ENCODE measurements at regions not wholly inside any gene's neighbourhood (a gene's known extent, or its start where the extent isn't known, plus 50 kb on each side); places are given as distances from the start of the nearest gene placed in this dataset.
"Not testable (repeated sequence)": the region's sequence is repeated elsewhere in the genome, so short reads cannot be mapped to it uniquely, and the experiment has no call there.

DNA sequence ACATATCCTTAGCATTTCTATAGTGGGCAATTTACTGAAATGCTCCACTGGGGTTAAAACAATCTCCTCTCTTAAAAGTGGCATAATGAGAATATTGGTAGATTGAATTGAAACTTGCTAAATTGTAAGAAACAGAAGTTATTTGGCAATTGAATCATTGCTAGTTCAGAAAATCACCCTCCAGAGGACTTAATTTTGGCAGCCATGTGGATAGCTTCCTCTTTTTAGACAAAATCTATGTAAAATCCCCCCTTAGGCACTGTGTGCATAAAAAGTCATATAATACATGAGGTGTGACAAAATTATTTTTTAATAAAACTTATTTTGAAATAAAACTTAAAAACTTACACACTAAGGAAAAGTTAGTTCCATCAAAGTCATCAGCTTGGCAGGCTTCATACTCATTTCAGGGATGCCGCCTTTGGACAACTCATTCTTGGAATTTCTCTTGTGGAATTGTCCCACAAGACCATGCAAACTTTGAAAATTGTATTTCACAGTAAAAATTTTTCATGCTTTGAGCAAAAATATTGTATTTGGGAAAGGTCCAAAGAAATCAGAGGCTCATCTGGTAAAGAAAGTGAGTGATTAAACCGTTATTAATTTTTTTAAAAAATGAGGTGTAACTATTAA is 473.0 kb downstream of the BCKDHB start:
- CTCF ChIA-PET = no interaction called here
- H3K4me3 Mint-ChIP-seq = no peak overlapping the region
- H3K27me3 Mint-ChIP-seq = peaks cover 1% of the 10 kb centered on the region
- no peak for DNase-seq
- intact Hi-C loops (cut with micrococcal nuclease) = no loop called here
- no peak for ATAC-seq
- no peaks in the 10 kb centered on the region for H3K4me1 Mint-ChIP-seq (ENCODE audit: low read depth)
- no peak overlapping the region for H3K27ac Mint-ChIP-seq
- TF ChIP-seq, protein P1, sequence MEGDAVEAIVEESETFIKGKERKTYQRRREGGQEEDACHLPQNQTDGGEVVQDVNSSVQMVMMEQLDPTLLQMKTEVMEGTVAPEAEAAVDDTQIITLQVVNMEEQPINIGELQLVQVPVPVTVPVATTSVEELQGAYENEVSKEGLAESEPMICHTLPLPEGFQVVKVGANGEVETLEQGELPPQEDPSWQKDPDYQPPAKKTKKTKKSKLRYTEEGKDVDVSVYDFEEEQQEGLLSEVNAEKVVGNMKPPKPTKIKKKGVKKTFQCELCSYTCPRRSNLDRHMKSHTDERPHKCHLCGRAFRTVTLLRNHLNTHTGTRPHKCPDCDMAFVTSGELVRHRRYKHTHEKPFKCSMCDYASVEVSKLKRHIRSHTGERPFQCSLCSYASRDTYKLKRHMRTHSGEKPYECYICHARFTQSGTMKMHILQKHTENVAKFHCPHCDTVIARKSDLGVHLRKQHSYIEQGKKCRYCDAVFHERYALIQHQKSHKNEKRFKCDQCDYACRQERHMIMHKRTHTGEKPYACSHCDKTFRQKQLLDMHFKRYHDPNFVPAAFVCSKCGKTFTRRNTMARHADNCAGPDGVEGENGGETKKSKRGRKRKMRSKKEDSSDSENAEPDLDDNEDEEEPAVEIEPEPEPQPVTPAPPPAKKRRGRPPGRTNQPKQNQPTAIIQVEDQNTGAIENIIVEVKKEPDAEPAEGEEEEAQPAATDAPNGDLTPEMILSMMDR (IDR thresholded peaks at IDR 0.05) = no peak
- peaks cover under 1% of the 10 kb centered on the region for H3K9me3 Mint-ChIP-seq
- no peaks in the 10 kb centered on the region for H3K36me3 Mint-ChIP-seq (ENCODE audit: low read depth)
- POLR2A ChIA-PET = no interaction called here

- CTCF ChIA-PET; ATAC-seq; POLR2A ChIA-PET; H3K27me3 Mint-ChIP-seq; H3K36me3 Mint-ChIP-seq (ENCODE audit: low read depth); H3K4me3 Mint-ChIP-seq; H3K9me3 Mint-ChIP-seq; intact Hi-C loops (cut with micrococcal nuclease); H3K27ac Mint-ChIP-seq; H3K4me1 Mint-ChIP-seq (ENCODE audit: low read depth); DNase-seq: not testable (repeated sequence)
Measured at GRCh38 chr6:80573320-80573719, 466.8 kb downstream of the BCKDHB start.

GRCh38 chr6:80566361-80566760 is 459.9 kb downstream of the BCKDHB start:
- no peaks in the 10 kb centered on the region for H3K27me3 Mint-ChIP-seq
- CTCF ChIA-PET = no interaction called here
- POLR2A ChIA-PET = no interaction called here

DNA sequence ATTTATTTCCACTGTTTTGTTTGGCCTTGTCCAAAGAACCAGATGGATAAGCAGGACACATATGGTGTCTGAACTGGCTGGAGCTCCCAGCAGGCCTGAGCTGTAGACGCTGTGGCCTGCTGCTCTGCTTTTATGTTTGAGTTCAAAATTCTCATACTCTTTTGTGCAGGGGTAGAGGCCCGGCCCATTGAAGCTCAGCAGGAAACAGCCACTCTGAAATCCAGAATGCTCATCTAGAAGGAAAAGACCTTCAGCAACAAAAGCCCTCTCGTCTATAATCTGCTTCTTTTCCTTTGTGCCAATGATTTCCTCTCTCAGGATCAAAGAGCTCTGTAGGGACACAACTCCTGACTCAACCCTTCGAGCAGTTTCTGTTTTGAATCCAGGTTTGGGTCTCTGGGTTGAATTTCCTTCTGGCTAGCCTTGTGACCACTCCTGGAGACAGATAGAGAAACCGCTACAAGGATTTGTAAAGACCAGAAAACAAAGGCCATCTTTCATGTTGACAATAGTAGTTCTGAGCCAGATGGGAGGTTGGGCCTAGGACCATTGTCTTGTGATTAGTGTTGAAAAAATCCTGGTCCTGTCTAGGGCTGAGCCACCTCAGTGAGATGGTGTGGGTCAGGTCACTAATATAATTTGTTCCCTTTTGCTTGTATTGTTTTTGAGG is 446.7 kb downstream of the BCKDHB start:
- H3K4me3 Mint-ChIP-seq = no peak overlapping the region
- no peaks in the 10 kb centered on the region for H3K9me3 Mint-ChIP-seq
- DNase-seq = no peak
- no peaks in the 10 kb centered on the region for H3K4me1 Mint-ChIP-seq (ENCODE audit: low read depth)
- ChIA-PET POLR2A (interaction anchor here (0.5 kb wide), 1 partner anchor 1063 kb away, joined by 3 read pairs; no protein-coding TSS in a partner anchor), CTCF (no interaction called here)
- TF ChIP-seq, protein P1 (IDR thresholded peaks at IDR 0.05) = no peak
- H3K27me3 Mint-ChIP-seq = peaks cover 1% of the 10 kb centered on the region
- no peak for ATAC-seq
- no peak overlapping the region for H3K27ac Mint-ChIP-seq
- intact Hi-C loops (cut with micrococcal nuclease) = no loop called here
- H3K36me3 Mint-ChIP-seq (ENCODE audit: low read depth) = no peaks in the 10 kb centered on the region

More at GRCh38 chr6:80566361-80566760, 459.9 kb downstream of the BCKDHB start:
- no peak overlapping the region for H3K27ac Mint-ChIP-seq
- DNase-seq (no peak), ATAC-seq (no peak)
- no peak overlapping the region for H3K4me3 Mint-ChIP-seq
- TF ChIP-seq, protein P1 (IDR thresholded peaks at IDR 0.05) = no peak
- H3K9me3 Mint-ChIP-seq = no peaks in the 10 kb centered on the region
- no peaks in the 10 kb centered on the region for H3K36me3 Mint-ChIP-seq (ENCODE audit: low read depth)
- intact Hi-C loops (cut with micrococcal nuclease) = no loop called here
- no peaks in the 10 kb centered on the region for H3K4me1 Mint-ChIP-seq (ENCODE audit: low read depth)

GRCh38 chr6:80550748-80551147 is 444.3 kb downstream of the BCKDHB start:
- ATAC-seq (no peak), DNase-seq (no peak)
- TF ChIP-seq, protein P1 (IDR thresholded peaks at IDR 0.05) = no peak
- peaks cover 1% of the 10 kb centered on the region for H3K27me3 Mint-ChIP-seq
- no peaks in the 10 kb centered on the region for H3K4me1 Mint-ChIP-seq (ENCODE audit: low read depth)
- no peaks in the 10 kb centered on the region for H3K36me3 Mint-ChIP-seq (ENCODE audit: low read depth)
- H3K27ac Mint-ChIP-seq = no peak overlapping the region
- intact Hi-C loops (cut with micrococcal nuclease) = no loop called here
- H3K4me3 Mint-ChIP-seq = no peak overlapping the region
- ChIA-PET CTCF (no interaction called here), POLR2A (no interaction called here)
- H3K9me3 Mint-ChIP-seq = no peaks in the 10 kb centered on the region

Measured in activated CD8-positive, alpha-beta T cell treated with anti-CD3 and anti-CD28 coated beads for 36 hours (primary cell).